Activated CD4-positive, alpha-beta T cell treated with anti-CD3 and anti-CD28 coated beads, Interleukin-2, Interleukin-4, amounts not matched to agents 100 ng/mL and 50 ng/mL, durations not matched to agents 16 hours and 8 hours (primary cell): ENCODE measurements at regions not wholly inside any gene's neighbourhood (a gene's known extent, or its start where the extent isn't known, plus 50 kb on each side); places are given as distances from the start of the nearest gene placed in this dataset.

Source experiments
- DNase-seq: peaks from one replicate; pipeline ENCODE4 v3.0.0-alpha.2; 2020; ENCODE audit warnings: low spot score

GRCh38 chr1:244347942-244348341 is 103.8 kb downstream of the ADSS2 start:
- DNase-seq: no peak

GRCh38 chr1:244349103-244349531 is 102.6 kb downstream of the ADSS2 start:
- no peak for DNase-seq

DNA sequence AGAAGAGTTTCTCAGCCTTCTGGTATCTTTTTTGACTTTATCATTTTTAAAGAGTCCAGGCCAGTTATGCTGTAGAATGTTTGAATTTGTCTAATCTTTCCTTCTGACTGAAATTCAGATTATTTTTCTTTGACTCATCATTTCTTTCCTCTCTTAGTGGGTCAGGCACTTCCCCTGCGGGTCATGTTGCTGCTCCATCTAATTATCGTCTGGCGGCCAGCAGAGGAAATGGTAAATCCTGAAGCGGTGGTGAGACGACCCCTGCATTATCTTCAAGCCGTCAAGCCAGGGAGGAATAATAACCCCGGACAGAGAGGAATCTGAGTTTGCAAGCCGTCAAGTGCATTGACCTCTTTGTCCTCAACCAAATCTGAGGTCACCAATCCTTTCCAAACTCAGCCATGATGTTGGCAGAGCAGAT is 102.1 kb downstream of the ADSS2 start:
- DNase-seq: peak; percentile 34

DNA sequence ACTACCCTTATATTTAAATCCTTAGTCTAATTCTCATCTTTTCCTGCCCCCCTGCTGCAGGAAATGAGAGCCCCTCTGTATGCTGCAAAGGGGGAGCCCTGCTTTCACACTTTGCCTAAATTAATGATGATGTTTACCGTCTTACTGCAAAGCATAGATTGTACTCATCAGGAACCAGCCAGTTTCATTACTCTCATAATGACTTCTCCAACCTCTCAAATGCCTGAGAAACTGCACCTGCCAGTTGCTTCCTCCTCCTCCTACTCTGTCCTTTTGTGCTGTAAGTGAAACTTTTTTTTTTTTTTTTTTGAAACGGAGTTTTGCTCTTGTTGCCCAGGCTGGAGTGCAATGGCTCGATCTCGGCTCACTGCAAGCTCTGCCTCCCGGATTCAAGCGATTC is 101.7 kb downstream of the ADSS2 start:
- DNase-seq: peak; percentile 63

DNA sequence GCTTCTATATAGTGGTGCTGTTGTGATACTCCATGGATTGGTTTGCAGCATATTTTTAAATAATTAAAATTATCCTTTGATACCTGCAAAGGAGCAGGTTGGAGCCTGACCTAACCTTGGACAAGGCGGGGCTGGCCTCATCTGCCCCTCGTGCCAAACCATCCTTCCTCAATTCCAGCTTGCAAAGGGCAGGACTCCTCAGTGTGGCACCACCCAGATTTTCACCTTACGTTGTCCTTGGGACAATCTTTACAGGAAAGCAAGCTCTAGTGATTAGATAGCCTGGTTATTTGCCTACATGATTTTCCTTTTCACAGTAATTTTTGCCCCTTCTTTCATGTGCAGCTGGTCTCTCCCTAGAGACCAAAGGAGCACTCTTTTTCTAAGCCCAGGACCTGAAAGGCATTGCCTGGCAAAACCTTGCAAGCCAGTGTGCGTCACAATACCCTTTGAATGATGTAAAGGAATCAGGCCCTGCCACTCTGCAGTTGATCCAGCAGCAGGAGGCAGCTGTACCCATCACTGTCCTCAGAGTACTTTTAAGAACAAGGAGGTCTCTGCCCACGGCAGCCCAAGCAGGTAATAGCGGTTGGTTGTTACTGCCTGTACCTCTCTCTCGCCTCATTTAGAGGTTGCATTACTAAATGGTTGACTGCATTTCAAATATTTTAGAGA is 99.4 kb downstream of the ADSS2 start:
- DNase-seq: no peak

- peak; percentile 84 for DNase-seq
Observed at GRCh38 chr1:244353551-244354091, 98.1 kb downstream of the ADSS2 start.

- DNase-seq: no peak
Observed at GRCh38 chr1:244354810-244355278, 96.9 kb downstream of the ADSS2 start.

DNA sequence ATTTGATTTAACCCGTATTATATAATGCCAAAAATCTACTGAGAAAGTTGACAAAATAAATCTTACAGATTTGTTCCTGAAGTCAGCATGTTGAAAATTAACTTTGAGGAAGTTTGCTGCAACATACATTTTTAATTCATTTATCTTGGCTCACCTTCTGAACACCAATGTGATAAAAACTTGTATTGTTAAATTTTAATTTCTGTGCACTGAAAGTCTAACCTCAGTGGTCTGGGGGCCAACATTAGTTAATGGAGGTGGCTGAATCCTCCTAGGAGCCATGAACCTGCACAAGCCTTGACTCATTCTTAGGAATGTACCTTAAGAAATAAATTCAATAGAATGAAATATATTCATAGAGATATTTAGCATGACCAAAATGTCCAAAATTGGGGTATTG is 95.3 kb downstream of the ADSS2 start:
- DNase-seq: no peak
